Prostate gland (tissue), 2 donors: ENCODE measurements at regions not wholly inside any gene's neighbourhood (a gene's known extent, or its start where the extent isn't known, plus 50 kb on each side); places are given as distances from the start of the nearest gene placed in this dataset.

Experiments
- DNase-seq: peaks from one replicate; pipeline ENCODE4 v3.0.0-alpha.2; 2019; ENCODE audit warnings: low spot score
- H3K27ac ChIP-seq, 2 donors: fragments of 200-600 bp; sonication (generic); 2 replicates each; pipeline ENCODE4 v1.5.1; 2017 to 2019
- H3K27me3 ChIP-seq: fragments of 200-600 bp; sonication (generic); replicated peaks from 2 replicates; pipeline ENCODE4 v1.5.1; 2019; ENCODE audit not compliant: insufficient read depth
- H3K36me3 ChIP-seq, 2 donors: fragments of 200-600 bp; sonication (generic); 1 replicate in 1 of 2; 2 replicates in 1 of 2; pipeline versions ENCODE4 v1.5.1 to v1.8.1; 2017 to 2019
- H3K4me1 ChIP-seq: fragments of 200-600 bp; sonication (generic); replicated peaks from 2 replicates; pipeline ENCODE4 v1.5.1; 2019
- H3K4me3 ChIP-seq, 2 donors: fragments of 200-600 bp; sonication (generic); 2 replicates each; pipeline ENCODE4 v1.5.1; 2017 to 2019
- H3K9me3 ChIP-seq: fragments of 200-600 bp; sonication (generic); 2 replicates; pipeline ENCODE4 v1.5.1; 2017
- POLR2A ChIP-seq: fragments of 450-650 bp; IDR thresholded peaks from one replicate; pipeline ENCODE4 v1.6.1; 2016; ENCODE audit warnings: antibody characterized with exemption, mild to moderate bottlenecking
- POLR2AphosphoS5 ChIP-seq: sonication (generic); formaldehyde crosslinking; IDR thresholded peaks from one replicate; pipeline ENCODE4 v1.6.1; 2017; ENCODE audit warnings: antibody characterized with exemption
- WGBS: methylation state at CpG from one replicate; pipeline ENCODE4 v1.1.5; 2018; 5-methylcytosine and 5-hydroxymethylcytosine counted together
- intact Hi-C: fragments of 100-400 bp; cut with DNase I; formaldehyde crosslinking; loops from one replicate; pipeline ENCODE4 v1.14.2; 2022
- TF ChIP-seq, protein P1 (sequence below), 4 experiments: fragments of 200-600 bp in 2 of 4; fragments of 450-650 bp in 2 of 4; sonication (generic) in 2 of 4; IDR thresholded peaks; 1 replicate in 3 of 4; 2 replicates in 1 of 4; pipeline ENCODE4 v1.5.1; 2016 to 2019; ENCODE audit warnings: antibody characterized with exemption in 4 of 4, mild to moderate bottlenecking in 2 of 4, moderate library complexity in 2 of 4

DNA sequence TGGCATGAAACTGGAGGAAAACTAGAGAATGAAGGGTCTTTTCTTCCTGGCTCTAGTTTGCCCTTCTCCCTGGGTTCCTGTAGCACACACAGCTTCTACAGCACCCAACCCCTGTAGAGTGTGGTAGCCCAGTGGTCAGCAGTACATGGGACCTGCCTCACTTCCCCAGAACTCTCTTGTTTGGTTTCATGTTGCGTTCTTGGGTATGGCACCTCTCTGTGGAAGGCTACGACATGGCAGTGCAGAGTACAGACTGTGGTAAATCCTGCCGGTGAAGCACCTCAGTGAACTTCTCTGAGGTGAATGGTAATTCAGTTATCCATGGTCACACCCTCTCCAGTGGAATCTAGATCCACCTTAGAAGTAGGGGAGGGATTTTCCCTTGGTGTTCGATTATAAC lies 105.5 kb downstream of the TLR4 start:
- Histone ChIP-seq H3K9me3 (no peaks in the 10 kb centered on the region), H3K4me3 (no peak overlapping the region), H3K27me3 (no peaks in the 10 kb centered on the region), H3K4me1 (no peaks in the 10 kb centered on the region), H3K36me3 (no peaks in the 10 kb centered on the region), H3K27ac (no peak overlapping the region)
- intact Hi-C loops, result no loop called here
- TF ChIP-seq, protein P1, sequence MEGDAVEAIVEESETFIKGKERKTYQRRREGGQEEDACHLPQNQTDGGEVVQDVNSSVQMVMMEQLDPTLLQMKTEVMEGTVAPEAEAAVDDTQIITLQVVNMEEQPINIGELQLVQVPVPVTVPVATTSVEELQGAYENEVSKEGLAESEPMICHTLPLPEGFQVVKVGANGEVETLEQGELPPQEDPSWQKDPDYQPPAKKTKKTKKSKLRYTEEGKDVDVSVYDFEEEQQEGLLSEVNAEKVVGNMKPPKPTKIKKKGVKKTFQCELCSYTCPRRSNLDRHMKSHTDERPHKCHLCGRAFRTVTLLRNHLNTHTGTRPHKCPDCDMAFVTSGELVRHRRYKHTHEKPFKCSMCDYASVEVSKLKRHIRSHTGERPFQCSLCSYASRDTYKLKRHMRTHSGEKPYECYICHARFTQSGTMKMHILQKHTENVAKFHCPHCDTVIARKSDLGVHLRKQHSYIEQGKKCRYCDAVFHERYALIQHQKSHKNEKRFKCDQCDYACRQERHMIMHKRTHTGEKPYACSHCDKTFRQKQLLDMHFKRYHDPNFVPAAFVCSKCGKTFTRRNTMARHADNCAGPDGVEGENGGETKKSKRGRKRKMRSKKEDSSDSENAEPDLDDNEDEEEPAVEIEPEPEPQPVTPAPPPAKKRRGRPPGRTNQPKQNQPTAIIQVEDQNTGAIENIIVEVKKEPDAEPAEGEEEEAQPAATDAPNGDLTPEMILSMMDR (IDR thresholded peaks at IDR 0.05), result no peak
- TF ChIP-seq POLR2AphosphoS5, result no peak
- TF ChIP-seq POLR2A, result no peak
- no peak for DNase-seq
- 85% methylated on average over 4 of the region's 4 CpGs for whole genome bisulfite sequencing

DNA sequence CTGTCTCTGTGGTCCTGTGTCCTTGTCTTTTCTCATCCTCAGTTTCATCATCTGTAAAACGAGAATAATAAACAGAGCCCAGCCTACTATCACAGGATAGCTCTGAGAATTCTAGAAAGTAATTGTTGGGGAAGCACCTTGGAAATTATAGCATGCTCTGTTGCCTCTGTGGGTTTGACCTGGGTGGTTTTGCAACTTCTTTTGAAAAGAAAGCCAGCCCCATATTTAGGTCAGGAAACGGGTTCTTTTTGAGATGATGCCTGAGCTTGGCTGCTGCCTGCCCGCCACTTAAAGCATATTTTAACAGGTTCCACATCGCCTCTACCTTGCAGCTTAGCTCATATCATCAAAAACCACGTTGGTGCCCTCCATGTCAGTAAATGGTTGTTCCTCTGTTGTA lies 111.1 kb downstream of the TLR4 start:
- Histone ChIP-seq H3K27me3 (no peaks in the 10 kb centered on the region), H3K27ac (no peak overlapping the region), H3K9me3 (no peaks in the 10 kb centered on the region), H3K4me1 (no peaks in the 10 kb centered on the region), H3K4me3 (no peak overlapping the region), H3K36me3 (no peaks in the 10 kb centered on the region)
- TF ChIP-seq POLR2AphosphoS5 (no peak), POLR2A (no peak)
- TF ChIP-seq, protein P1 (IDR thresholded peaks at IDR 0.05), result no peak
- intact Hi-C loops, result no loop called here
- DNase-seq, result no peak
- WGBS, result 66% methylated on average over 5 of the region's 5 CpGs

DNA sequence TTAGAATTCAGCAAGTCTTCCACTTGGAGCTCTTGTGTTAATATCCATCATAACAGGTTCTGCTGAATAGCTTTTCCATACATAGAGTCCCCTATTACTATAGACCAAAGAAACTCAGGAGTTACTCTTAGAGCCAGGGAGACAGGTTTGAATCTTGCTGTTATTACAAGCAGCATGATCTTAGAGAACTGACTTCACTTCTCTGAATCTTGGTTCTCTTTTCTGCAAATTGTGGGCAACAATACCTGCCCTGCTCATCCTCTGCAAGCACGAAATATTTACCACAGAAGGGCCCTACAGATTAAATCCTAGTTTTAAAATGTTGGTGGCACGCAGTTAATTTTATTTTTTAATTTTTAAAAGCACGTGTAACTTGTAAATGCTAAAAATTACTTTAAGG lies 111.7 kb downstream of the TLR4 start:
- no peaks in the 10 kb centered on the region for H3K36me3 ChIP-seq
- no peaks in the 10 kb centered on the region for H3K9me3 ChIP-seq
- no peak for DNase-seq
- no peaks in the 10 kb centered on the region for H3K4me1 ChIP-seq
- WGBS, result 82% methylated on average over 3 of the region's 3 CpGs
- no peak overlapping the region for H3K27ac ChIP-seq
- intact Hi-C loops, result no loop called here
- H3K27me3 ChIP-seq, result no peaks in the 10 kb centered on the region
- TF ChIP-seq, protein P1 (IDR thresholded peaks at IDR 0.05), result no peak
- TF ChIP-seq POLR2A (no peak), POLR2AphosphoS5 (no peak)
- H3K4me3 ChIP-seq, result no peak overlapping the region

DNA sequence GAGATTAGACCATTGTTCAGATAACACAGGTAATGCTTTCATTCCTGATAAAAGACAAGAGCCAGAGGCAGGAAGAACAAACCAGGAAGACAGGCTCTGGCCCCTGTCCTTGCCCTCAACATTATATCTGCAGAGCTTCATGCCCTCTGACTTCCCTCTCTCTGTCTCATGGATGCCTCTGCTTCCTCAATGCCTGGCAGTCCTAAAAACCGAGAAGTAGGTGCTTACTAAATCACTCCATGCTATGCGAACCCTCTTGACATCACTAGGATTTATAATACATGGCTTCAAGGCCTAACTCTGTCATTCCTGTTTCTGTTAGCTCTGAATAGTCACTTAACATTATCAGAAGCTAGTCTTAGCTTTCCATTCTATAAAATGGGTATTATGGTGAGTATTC lies 117.8 kb downstream of the TLR4 start:
- TF ChIP-seq, protein P1 (IDR thresholded peaks at IDR 0.05), result no peak
- Histone ChIP-seq H3K27ac (no peak overlapping the region), H3K36me3 (no peaks in the 10 kb centered on the region), H3K4me3 (no peak overlapping the region), H3K27me3 (no peaks in the 10 kb centered on the region), H3K4me1 (no peaks in the 10 kb centered on the region), H3K9me3 (no peaks in the 10 kb centered on the region)
- WGBS, result 81% methylated on average over 2 of the region's 2 CpGs
- DNase-seq, result no peak
- intact Hi-C loops, result no loop called here

DNA sequence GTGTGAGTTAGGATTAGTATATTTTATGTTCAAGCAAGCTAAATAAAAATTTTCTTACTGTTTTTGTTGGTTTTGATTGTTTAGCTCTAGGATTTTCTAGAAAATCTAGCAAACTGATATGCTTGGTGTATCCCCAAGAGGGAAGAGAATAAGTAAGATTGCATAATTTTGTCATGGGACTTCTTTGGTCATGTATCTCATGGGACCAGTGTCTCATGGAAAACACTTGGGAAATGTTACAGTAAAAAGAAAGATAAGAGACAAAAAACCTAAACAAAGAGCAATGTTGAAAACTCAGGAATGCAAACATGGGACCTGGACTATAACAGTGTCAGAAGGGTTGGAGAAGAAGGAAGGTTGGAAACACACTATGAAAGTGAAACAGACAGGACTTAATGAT lies 119.4 kb downstream of the TLR4 start:
- Histone ChIP-seq H3K9me3 (no peaks in the 10 kb centered on the region), H3K27me3 (no peaks in the 10 kb centered on the region), H3K4me1 (no peaks in the 10 kb centered on the region), H3K4me3 (no peak overlapping the region), H3K36me3 (no peaks in the 10 kb centered on the region), H3K27ac (no peak overlapping the region)
- intact Hi-C loops, result no loop called here
- no peak for DNase-seq
- TF ChIP-seq, protein P1 (IDR thresholded peaks at IDR 0.05), result no peak
- TF ChIP-seq POLR2AphosphoS5, result no peak
- no peak for TF ChIP-seq POLR2A
